Epithelial cell of esophagus (primary cell): ENCODE measurements at regions not wholly inside any gene's neighbourhood (a gene's known extent, or its start where the extent isn't known, plus 50 kb on each side); places are given as distances from the start of the nearest gene placed in this dataset.

Experiments used
- DNase-seq: peaks from one replicate; pipeline ENCODE4 v3.0.0; 2010; ENCODE audit warnings: low read depth
- H3K4me3 ChIP-seq: 2 replicates; pipeline ENCODE4 v1.5.1; 2011; ENCODE audit warnings: mild to moderate bottlenecking, low read length, control low read depth
- TF ChIP-seq, protein P1 (sequence below): IDR thresholded peaks from 2 replicates; pipeline ENCODE4 v1.5.1; 2011; ENCODE audit warnings: low read depth, mild to moderate bottlenecking, low read length, control low read depth, inconsistent platforms; ENCODE audit not compliant: insufficient read depth; ENCODE audit errors: missing control alignments

DNA sequence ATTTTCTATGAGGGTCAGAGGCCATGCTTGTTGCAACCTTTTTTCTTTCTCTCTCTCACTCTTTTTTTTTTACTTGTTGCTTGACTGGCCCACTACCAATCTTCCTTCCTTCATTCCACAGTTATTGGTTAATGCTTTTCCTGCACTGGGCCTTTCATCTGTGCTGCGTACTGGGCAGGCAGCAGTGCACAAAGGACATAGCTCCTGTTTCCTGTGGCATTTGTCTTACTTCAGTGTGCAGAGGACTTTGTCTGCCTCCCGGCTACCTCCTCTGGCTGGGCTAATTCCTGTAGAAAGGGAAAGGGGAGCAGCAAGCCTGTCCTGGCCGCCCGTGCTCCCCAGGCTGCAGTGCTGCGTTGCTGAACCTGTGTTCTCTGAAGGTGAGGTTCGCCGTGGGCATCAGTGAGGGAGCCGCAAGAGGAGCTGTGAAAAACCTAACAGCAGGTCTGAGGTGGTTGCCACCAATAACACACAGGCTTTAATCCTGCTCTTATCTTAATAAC lies 93.7 kb upstream of the RGMA start:
- no peak for DNase-seq
- TF ChIP-seq, protein P1, sequence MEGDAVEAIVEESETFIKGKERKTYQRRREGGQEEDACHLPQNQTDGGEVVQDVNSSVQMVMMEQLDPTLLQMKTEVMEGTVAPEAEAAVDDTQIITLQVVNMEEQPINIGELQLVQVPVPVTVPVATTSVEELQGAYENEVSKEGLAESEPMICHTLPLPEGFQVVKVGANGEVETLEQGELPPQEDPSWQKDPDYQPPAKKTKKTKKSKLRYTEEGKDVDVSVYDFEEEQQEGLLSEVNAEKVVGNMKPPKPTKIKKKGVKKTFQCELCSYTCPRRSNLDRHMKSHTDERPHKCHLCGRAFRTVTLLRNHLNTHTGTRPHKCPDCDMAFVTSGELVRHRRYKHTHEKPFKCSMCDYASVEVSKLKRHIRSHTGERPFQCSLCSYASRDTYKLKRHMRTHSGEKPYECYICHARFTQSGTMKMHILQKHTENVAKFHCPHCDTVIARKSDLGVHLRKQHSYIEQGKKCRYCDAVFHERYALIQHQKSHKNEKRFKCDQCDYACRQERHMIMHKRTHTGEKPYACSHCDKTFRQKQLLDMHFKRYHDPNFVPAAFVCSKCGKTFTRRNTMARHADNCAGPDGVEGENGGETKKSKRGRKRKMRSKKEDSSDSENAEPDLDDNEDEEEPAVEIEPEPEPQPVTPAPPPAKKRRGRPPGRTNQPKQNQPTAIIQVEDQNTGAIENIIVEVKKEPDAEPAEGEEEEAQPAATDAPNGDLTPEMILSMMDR, result no peak
- H3K4me3 ChIP-seq, result no peak overlapping the region

DNA sequence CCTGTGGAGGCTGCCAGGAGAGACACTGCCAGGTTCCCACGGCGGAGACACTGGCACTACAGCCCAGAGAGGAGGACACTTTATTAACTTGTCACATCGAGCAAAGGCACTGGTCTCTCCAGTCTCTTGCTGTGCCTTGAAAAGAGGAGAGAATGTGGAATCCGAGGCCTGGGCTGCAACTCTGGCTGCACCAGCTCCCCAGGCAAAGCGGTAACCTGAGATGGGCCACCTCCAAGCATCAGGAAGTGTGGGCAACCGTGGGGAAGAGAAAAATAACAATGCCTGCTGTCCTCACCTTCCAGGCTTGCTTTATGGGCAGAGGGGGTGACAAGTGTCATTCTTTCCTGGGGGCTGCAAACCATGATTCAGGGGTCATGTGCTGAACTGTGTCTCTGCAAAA lies 91.6 kb upstream of the RGMA start:
- DNase-seq, result no peak
- H3K4me3 ChIP-seq, result no peak overlapping the region
- TF ChIP-seq, protein P1, result no peak

DNA sequence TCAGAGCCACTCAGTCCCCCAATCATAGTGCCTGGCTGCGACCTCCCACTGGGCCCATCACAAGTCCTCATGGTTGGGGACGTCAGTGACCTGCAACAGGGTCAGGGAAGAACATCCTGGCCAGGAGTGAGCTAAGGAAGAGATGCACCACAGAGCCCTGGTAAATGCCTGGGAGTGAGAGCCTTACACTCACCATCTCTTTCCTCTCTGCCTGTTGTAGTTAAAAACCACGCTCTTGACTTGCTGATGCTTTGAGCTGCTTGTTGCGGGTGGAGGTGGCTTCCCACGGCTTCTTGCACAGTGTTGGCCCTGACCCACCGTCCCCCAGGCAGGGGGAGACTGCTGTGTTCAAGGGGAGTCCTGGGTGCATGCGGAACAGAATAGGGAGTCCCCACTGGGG lies 91.1 kb upstream of the RGMA start:
- no peak overlapping the region for H3K4me3 ChIP-seq
- TF ChIP-seq, protein P1, result no peak
- no peak for DNase-seq

DNA sequence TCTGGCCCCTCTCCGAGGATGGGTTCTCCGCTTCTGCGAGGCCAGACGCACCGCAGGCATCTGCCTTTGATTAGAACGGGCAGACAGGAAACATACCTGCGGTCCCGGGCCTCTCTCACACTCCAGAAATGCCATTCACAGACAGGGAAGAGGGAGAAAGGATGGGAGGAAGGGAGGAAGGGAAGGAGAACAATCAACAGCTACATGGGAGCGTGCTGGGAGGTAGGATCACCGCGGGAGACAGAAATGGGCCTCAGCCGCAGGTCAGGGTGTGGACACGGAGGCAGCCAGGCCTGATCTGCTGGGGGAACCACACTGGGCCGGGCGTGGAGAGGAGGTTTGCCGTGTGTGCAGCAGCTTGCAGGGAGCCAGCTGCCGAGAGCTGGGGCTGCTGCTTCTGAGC lies 90.7 kb upstream of the RGMA start:
- no peak overlapping the region for H3K4me3 ChIP-seq
- TF ChIP-seq, protein P1, result no peak
- DNase-seq, result no peak

DNA sequence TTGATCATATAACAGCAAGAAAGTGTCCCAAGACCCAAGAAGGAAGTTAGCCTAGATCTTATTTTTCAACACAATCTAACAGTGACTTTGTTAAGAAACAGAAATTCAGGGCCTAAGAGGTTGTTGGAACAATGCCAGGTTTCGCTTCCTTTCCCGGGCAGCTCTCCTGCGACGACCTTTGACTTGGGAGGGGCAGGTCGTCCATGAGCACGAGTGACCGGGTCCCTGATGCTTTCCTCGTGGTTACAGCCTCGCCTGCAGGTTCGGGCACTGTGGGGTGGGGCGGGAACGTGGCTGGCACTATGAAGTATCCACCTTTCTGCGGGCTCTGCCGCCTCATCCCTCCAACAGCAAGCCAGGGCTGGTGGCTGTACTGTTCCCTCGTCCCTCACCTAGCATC lies 90.1 kb upstream of the RGMA start:
- H3K4me3 ChIP-seq, result no peak overlapping the region
- TF ChIP-seq, protein P1, result no peak
- no peak for DNase-seq

DNA sequence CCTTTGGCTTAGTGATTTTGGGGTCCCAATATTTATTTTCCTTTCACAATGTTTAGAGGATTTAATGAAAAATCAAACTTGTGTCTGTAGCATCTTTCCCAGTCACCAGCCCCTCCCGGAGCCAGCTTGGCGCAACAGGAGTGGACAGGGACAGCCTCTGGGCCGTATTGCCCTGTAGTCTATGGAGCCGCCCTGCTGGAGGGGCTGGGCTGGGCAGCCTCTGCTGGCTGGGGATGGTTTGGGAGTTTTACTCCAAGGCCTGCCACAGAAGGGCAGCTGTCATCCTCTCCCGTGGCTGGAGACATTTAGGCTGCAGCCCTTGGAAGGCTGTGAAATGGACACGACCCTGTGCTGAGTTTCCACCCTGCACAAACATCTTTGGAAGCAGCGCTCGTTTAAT lies 89.4 kb upstream of the RGMA start:
- TF ChIP-seq, protein P1, result no peak
- no peak overlapping the region for H3K4me3 ChIP-seq
- no peak for DNase-seq

DNA sequence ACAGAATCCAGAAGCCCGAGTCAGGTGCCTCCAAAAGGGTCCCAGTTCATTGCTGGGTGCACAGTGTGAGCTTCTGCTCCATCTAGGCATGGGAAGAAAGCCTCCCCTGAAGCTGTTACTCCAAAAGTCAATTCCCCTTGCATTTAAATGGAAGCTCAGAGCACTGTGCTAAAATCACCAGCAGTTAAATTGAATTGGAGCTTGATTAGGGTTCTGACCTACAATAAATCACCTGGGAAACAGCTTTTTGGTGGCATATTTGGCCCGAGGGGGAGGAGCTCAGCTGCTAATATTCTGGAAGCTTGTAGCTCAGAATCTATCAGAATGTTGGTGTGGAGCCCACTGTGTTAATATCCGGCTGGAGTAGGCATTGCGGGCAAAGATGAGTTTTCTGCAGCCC lies 87.1 kb upstream of the RGMA start:
- DNase-seq, result no peak
- TF ChIP-seq, protein P1, result no peak
- no peak overlapping the region for H3K4me3 ChIP-seq
